ENCODE measurements at regions not wholly inside any gene's neighbourhood (a gene's known extent, or its start where the extent isn't known, plus 50 kb on each side); places are given as distances from the start of the nearest gene placed in this dataset.

GRCh38 chr13:64793131-64793530, 2437.0 kb downstream of the PCDH9 start:
- TF ChIP-seq CTCF (IDR thresholded peaks at IDR 0.05) (no peak), POLR2A (IDR thresholded peaks at IDR 0.05) (no peak)
